ENCODE measurements at regions not wholly inside any gene's neighbourhood (a gene's known extent, or its start where the extent isn't known, plus 50 kb on each side); places are given as distances from the start of the nearest gene placed in this dataset.

GRCh38 chr4:152221816-152222516 is 313.9 kb downstream of the FBXW7 start:
- no peak for TF ChIP-seq POLR2A (IDR thresholded peaks at IDR 0.05)
- no peak for TF ChIP-seq CTCF (IDR thresholded peaks at IDR 0.05 in 8 of 11, conservative IDR thresholded peaks at IDR 0.05 in 3 of 11)
